GM23338 (cell line): ENCODE measurements at regions not wholly inside any gene's neighbourhood (a gene's known extent, or its start where the extent isn't known, plus 50 kb on each side); places are given as distances from the start of the nearest gene placed in this dataset.

Source experiments
- ATAC-seq: fragments of 200-7000 bp; cut with Tn5 transposase; 3 replicates; pipeline ENCODE4 v1.9.1; 2020
- DNase-seq: peaks from one replicate; pipeline ENCODE4 v3.0.0-alpha.2; 2015; ENCODE audit warnings: low spot score
- H2AFZ ChIP-seq: fragments of 200-600 bp; sonication (generic); 2 replicates; pipeline ENCODE4 v1.8.0; 2016; ENCODE audit warnings: antibody characterized with exemption, mild to moderate bottlenecking, moderate library complexity
- H3F3A ChIP-seq: fragments of 200-600 bp; sonication (generic); replicated peaks from 2 replicates; pipeline ENCODE4 v1.8.0; 2017; ENCODE audit warnings: antibody characterized with exemption, mixed run types, low read depth
- H3K27ac ChIP-seq: fragments of 200-600 bp; sonication (generic); 2 replicates; pipeline ENCODE4 v1.6.1; 2016; ENCODE audit warnings: low read depth
- H3K27me3 ChIP-seq: fragments of 200-600 bp; sonication (generic); 2 replicates; pipeline ENCODE4 v1.8.0; 2016; ENCODE audit warnings: mild to moderate bottlenecking, mixed run types, moderate library complexity; ENCODE audit not compliant: insufficient read depth
- H3K36me3 ChIP-seq: fragments of 200-600 bp; sonication (generic); 2 replicates; pipeline ENCODE4 v1.8.0; 2016; ENCODE audit warnings: mild to moderate bottlenecking; ENCODE audit not compliant: insufficient read depth
- H3K4me1 ChIP-seq: fragments of 200-600 bp; sonication (generic); 2 replicates; pipeline ENCODE4 v1.8.0; 2016; ENCODE audit warnings: mild to moderate bottlenecking, moderate library complexity; ENCODE audit not compliant: insufficient read depth
- H3K4me2 ChIP-seq: fragments of 200-600 bp; sonication (generic); 2 replicates; pipeline ENCODE4 v1.7.1; 2017; ENCODE audit warnings: mixed run types
- H3K4me3 ChIP-seq: fragments of 200-600 bp; sonication (generic); 2 replicates; pipeline ENCODE4 v1.6.1; 2016; ENCODE audit warnings: mixed run types
- H3K79me2 ChIP-seq: fragments of 200-600 bp; sonication (generic); replicated peaks from 2 replicates; pipeline ENCODE4 v1.8.0; 2017; ENCODE audit warnings: mild to moderate bottlenecking; ENCODE audit not compliant: insufficient read depth
- H3K9me2 ChIP-seq: fragments of 200-600 bp; sonication (generic); 2 replicates; pipeline ENCODE4 v1.8.0; 2017; ENCODE audit not compliant: insufficient read depth
- H4K20me1 ChIP-seq: fragments of 200-600 bp; sonication (generic); replicated peaks from 2 replicates; pipeline ENCODE4 v1.8.0; 2017; ENCODE audit warnings: mild to moderate bottlenecking; ENCODE audit not compliant: insufficient read depth
- H3K27ac Mint-ChIP-seq: 2 replicates; pipeline ENCODE4 v1.8.0; 2020; ENCODE audit warnings: inconsistent platforms, mild to moderate bottlenecking, moderate library complexity, mixed read lengths
- H3K27me3 Mint-ChIP-seq: 3 replicates; pipeline ENCODE4 v1.8.0; 2022; ENCODE audit warnings: low read depth, mild to moderate bottlenecking, moderate library complexity, mixed read lengths, inconsistent platforms; ENCODE audit not compliant: insufficient read depth, poor library complexity
- H3K36me3 Mint-ChIP-seq: 3 replicates; pipeline ENCODE4 v1.8.0; 2021; ENCODE audit warnings: low read depth, mild to moderate bottlenecking, inconsistent platforms, moderate library complexity, mixed read lengths
- H3K4me1 Mint-ChIP-seq: 3 replicates; pipeline ENCODE4 v1.8.0; 2020; ENCODE audit warnings: mild to moderate bottlenecking, inconsistent platforms, mixed read lengths
- H3K4me3 Mint-ChIP-seq: 3 replicates; pipeline ENCODE4 v1.8.0; 2021; ENCODE audit warnings: moderate library complexity, mild to moderate bottlenecking, inconsistent platforms, mixed read lengths
- H3K9me3 Mint-ChIP-seq: 3 replicates; pipeline ENCODE4 v1.8.0; 2020; ENCODE audit warnings: moderate library complexity, mild to moderate bottlenecking, inconsistent platforms, mixed read lengths
- CREB1 ChIP-seq: fragments of 250-450 bp; sonication (Bioruptor Pico); IDR thresholded peaks from 2 replicates; pipeline ENCODE4 v1.5.0; 2020; ENCODE audit warnings: low read depth, mild to moderate bottlenecking, moderate library complexity
- ETS1 ChIP-seq: IDR thresholded peaks from 2 replicates; pipeline ENCODE4 v1.6.1; 2016; ENCODE audit warnings: antibody characterized with exemption
- EZH2 ChIP-seq: fragments of 200-600 bp; sonication (generic); IDR thresholded peaks from one replicate; pipeline ENCODE4 v1.8.0; 2017; ENCODE audit warnings: antibody characterized with exemption, mild to moderate bottlenecking, low read depth; ENCODE audit not compliant: unreplicated experiment
- EZH2phosphoT487 ChIP-seq: fragments of 200-600 bp; sonication (generic); IDR thresholded peaks from one replicate; pipeline ENCODE4 v1.8.1; 2018; ENCODE audit warnings: antibody characterized with exemption; ENCODE audit not compliant: unreplicated experiment
- JUNB ChIP-seq: IDR thresholded peaks from one replicate; pipeline ENCODE4 v1.6.1; 2016; ENCODE audit warnings: antibody characterized with exemption; ENCODE audit not compliant: unreplicated experiment
- NANOG ChIP-seq: IDR thresholded peaks from 2 replicates; pipeline ENCODE4 v1.6.1; 2016; ENCODE audit warnings: antibody characterized with exemption, borderline replicate concordance
- POLR2AphosphoS5 ChIP-seq: IDR thresholded peaks from 2 replicates; pipeline ENCODE4 v1.6.1; 2016; ENCODE audit warnings: antibody characterized with exemption, low read depth
- REST ChIP-seq: IDR thresholded peaks from one replicate; pipeline ENCODE4 v1.6.1; 2018; ENCODE audit warnings: antibody characterized with exemption; ENCODE audit not compliant: unreplicated experiment
- STAT1 ChIP-seq: IDR thresholded peaks from one replicate; pipeline ENCODE4 v1.6.1; 2016; ENCODE audit warnings: antibody characterized with exemption; ENCODE audit not compliant: unreplicated experiment
- ZNF114 ChIP-seq: fragments of 250-450 bp; sonication (Bioruptor Pico); IDR thresholded peaks from 2 replicates; pipeline ENCODE4 v1.5.0; 2020; ENCODE audit warnings: mild to moderate bottlenecking, moderate library complexity
- ZNF331 ChIP-seq: fragments of 250-450 bp; sonication (Bioruptor Pico); IDR thresholded peaks from 2 replicates; pipeline ENCODE4 v1.5.0; 2020; ENCODE audit warnings: low read depth, mild to moderate bottlenecking, moderate library complexity
- TF ChIP-seq, protein P1 (sequence below), 2 experiments: fragments of 200-600 bp in 1 of 2; sonication (generic) in 1 of 2; conservative IDR thresholded peaks; 2 replicates each; pipeline versions ENCODE4 v1.5.1 to v1.6.1; 2016 to 2017; ENCODE audit warnings: antibody characterized with exemption in 2 of 2, low read depth in 2 of 2, mild to moderate bottlenecking in 2 of 2, moderate library complexity in 1 of 2
- TF ChIP-seq, protein P2 (sequence below): fragments of 250-450 bp; sonication (Bioruptor Pico); IDR thresholded peaks from 2 replicates; pipeline ENCODE4 v1.5.0; 2020; ENCODE audit warnings: mild to moderate bottlenecking, moderate library complexity

GRCh38 chr1:29677028-29678024 lies 441.0 kb downstream of the PTPRU start:
- H3K4me3 ChIP-seq = no peak overlapping the region
- Mint-ChIP-seq H3K4me3 (no peak overlapping the region), H3K9me3 (peaks cover 14% of the 10 kb centered on the region; the same call in 2 of the 3 replicates), H3K36me3 (peaks cover 4% of the 10 kb centered on the region; the same call in 1 of the 3 replicates), H3K27ac (no peak overlapping the region), H3K4me1 (peaks cover 4% of the 10 kb centered on the region; the same call in 2 of the 3 replicates), H3K27me3 (peaks cover 4% of the 10 kb centered on the region)
- H3K4me1 ChIP-seq = no peaks in the 10 kb centered on the region
- no peaks in the 10 kb centered on the region for H3F3A ChIP-seq
- H3K36me3 ChIP-seq = no peaks in the 10 kb centered on the region
- no peaks in the 10 kb centered on the region for H3K9me2 ChIP-seq
- no peak overlapping the region for H3K4me2 ChIP-seq
- DNase-seq (no peak), ATAC-seq (no peak)
- H3K27ac ChIP-seq = no peak overlapping the region
- no peaks in the 10 kb centered on the region for H3K79me2 ChIP-seq
- no peaks in the 10 kb centered on the region for H4K20me1 ChIP-seq
- H2AFZ ChIP-seq = no peak overlapping the region
- H3K27me3 ChIP-seq = no peaks in the 10 kb centered on the region
- TF ChIP-seq EZH2phosphoT487 (no peak), STAT1 (no peak), ETS1 (no peak), POLR2AphosphoS5 (no peak), ZNF331 (CRISPR knock-in tag) (no peak), EZH2 (no peak), JUNB (no peak), NANOG (no peak), REST (no peak), ZNF114 (CRISPR knock-in tag) (no peak), CREB1 (CRISPR knock-in tag) (no peak)
- TF ChIP-seq, protein P1, sequence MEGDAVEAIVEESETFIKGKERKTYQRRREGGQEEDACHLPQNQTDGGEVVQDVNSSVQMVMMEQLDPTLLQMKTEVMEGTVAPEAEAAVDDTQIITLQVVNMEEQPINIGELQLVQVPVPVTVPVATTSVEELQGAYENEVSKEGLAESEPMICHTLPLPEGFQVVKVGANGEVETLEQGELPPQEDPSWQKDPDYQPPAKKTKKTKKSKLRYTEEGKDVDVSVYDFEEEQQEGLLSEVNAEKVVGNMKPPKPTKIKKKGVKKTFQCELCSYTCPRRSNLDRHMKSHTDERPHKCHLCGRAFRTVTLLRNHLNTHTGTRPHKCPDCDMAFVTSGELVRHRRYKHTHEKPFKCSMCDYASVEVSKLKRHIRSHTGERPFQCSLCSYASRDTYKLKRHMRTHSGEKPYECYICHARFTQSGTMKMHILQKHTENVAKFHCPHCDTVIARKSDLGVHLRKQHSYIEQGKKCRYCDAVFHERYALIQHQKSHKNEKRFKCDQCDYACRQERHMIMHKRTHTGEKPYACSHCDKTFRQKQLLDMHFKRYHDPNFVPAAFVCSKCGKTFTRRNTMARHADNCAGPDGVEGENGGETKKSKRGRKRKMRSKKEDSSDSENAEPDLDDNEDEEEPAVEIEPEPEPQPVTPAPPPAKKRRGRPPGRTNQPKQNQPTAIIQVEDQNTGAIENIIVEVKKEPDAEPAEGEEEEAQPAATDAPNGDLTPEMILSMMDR (conservative IDR thresholded peaks at IDR 0.05; ENCODE audit: low read depth in 2 of 2) = no peak
- TF ChIP-seq, protein P2, sequence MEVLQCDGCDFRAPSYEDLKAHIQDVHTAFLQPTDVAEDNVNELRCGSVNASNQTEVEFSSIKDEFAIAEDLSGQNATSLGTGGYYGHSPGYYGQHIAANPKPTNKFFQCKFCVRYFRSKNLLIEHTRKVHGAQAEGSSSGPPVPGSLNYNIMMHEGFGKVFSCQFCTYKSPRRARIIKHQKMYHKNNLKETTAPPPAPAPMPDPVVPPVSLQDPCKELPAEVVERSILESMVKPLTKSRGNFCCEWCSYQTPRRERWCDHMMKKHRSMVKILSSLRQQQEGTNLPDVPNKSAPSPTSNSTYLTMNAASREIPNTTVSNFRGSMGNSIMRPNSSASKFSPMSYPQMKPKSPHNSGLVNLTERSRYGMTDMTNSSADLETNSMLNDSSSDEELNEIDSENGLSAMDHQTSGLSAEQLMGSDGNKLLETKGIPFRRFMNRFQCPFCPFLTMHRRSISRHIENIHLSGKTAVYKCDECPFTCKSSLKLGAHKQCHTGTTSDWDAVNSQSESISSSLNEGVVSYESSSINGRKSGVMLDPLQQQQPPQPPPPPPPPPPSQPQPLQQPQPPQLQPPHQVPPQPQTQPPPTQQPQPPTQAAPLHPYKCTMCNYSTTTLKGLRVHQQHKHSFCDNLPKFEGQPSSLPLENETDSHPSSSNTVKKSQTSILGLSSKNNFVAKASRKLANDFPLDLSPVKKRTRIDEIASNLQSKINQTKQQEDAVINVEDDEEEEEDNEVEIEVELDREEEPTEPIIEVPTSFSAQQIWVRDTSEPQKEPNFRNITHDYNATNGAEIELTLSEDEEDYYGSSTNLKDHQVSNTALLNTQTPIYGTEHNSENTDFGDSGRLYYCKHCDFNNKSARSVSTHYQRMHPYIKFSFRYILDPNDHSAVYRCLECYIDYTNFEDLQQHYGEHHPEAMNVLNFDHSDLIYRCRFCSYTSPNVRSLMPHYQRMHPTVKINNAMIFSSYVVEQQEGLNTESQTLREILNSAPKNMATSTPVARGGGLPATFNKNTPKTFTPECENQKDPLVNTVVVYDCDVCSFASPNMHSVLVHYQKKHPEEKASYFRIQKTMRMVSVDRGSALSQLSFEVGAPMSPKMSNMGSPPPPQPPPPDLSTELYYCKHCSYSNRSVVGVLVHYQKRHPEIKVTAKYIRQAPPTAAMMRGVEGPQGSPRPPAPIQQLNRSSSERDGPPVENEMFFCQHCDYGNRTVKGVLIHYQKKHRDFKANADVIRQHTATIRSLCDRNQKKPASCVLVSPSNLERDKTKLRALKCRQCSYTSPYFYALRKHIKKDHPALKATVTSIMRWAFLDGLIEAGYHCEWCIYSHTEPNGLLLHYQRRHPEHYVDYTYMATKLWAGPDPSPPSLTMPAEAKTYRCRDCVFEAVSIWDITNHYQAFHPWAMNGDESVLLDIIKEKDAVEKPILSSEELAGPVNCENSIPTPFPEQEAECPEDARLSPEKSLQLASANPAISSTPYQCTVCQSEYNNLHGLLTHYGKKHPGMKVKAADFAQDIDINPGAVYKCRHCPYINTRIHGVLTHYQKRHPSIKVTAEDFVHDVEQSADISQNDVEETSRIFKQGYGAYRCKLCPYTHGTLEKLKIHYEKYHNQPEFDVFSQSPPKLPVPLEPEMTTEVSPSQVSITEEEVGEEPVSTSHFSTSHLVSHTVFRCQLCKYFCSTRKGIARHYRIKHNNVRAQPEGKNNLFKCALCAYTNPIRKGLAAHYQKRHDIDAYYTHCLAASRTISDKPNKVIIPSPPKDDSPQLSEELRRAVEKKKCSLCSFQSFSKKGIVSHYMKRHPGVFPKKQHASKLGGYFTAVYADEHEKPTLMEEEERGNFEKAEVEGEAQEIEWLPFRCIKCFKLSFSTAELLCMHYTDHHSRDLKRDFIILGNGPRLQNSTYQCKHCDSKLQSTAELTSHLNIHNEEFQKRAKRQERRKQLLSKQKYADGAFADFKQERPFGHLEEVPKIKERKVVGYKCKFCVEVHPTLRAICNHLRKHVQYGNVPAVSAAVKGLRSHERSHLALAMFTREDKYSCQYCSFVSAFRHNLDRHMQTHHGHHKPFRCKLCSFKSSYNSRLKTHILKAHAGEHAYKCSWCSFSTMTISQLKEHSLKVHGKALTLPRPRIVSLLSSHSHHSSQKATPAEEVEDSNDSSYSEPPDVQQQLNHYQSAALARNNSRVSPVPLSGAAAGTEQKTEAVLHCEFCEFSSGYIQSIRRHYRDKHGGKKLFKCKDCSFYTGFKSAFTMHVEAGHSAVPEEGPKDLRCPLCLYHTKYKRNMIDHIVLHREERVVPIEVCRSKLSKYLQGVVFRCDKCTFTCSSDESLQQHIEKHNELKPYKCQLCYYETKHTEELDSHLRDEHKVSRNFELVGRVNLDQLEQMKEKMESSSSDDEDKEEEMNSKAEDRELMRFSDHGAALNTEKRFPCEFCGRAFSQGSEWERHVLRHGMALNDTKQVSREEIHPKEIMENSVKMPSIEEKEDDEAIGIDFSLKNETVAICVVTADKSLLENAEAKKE (CRISPR knock-in tag) = no peak
